ENCODE measurements at regions not wholly inside any gene's neighbourhood (a gene's known extent, or its start where the extent isn't known, plus 50 kb on each side); places are given as distances from the start of the nearest gene placed in this dataset.

- TF ChIP-seq CTCF (IDR thresholded peaks at IDR 0.05; ENCODE audit: low read depth, low read length, missing input control) (no peak), MAX (IDR thresholded peaks at IDR 0.05) (no peak), RXRA (IDR thresholded peaks at IDR 0.05) (no peak), EGR1 (IDR thresholded peaks at IDR 0.05; ENCODE audit: low read depth in 2 of 2) (no peak), JUND (IDR thresholded peaks at IDR 0.05) (no peak), GABPA (IDR thresholded peaks at IDR 0.05 in 1 of 2, conservative IDR thresholded peaks at IDR 0.05 in 1 of 2) (no peak), TAF1 (conservative IDR thresholded peaks at IDR 0.05) (no peak), REST (IDR thresholded peaks at IDR 0.05) (no peak), SP1 (IDR thresholded peaks at IDR 0.05) (no peak), HNF4A (conservative IDR thresholded peaks at IDR 0.05) (no peak), YY1 (IDR thresholded peaks at IDR 0.05) (no peak)
These were observed 302.9 kb downstream of the TFAP2A start for GRCh38 chr6:10111975-10112374.

All from liver (tissue), 3 donors.